HEK293 (cell line): ENCODE measurements at regions not wholly inside any gene's neighbourhood (a gene's known extent, or its start where the extent isn't known, plus 50 kb on each side); places are given as distances from the start of the nearest gene placed in this dataset.

Source experiments
- OSR2 ChIP-seq: fragments of 450-650 bp; formaldehyde crosslinking; IDR thresholded peaks from 2 replicates; pipeline ENCODE4 v1.5.1; 2016; ENCODE audit warnings: missing biosample characterization, missing genetic modification characterization
- OVOL3 ChIP-seq: fragments of 450-650 bp; formaldehyde crosslinking; IDR thresholded peaks from 2 replicates; pipeline ENCODE4 v1.5.1; 2016; ENCODE audit warnings: missing biosample characterization, missing genetic modification characterization
- PRDM1 ChIP-seq: fragments of 450-650 bp; formaldehyde crosslinking; IDR thresholded peaks from 2 replicates; pipeline ENCODE4; 2016; ENCODE audit warnings: missing biosample characterization, missing genetic modification characterization
- SCRT1 ChIP-seq: fragments of 450-650 bp; formaldehyde crosslinking; IDR thresholded peaks from 2 replicates; pipeline ENCODE4 v1.5.1; 2016; ENCODE audit warnings: missing biosample characterization, missing genetic modification characterization, borderline replicate concordance
- ZBTB20 ChIP-seq: fragments of 450-650 bp; formaldehyde crosslinking; IDR thresholded peaks from 2 replicates; pipeline ENCODE4 v1.5.1; 2016; ENCODE audit warnings: missing biosample characterization, missing genetic modification characterization
- ZEB2 ChIP-seq: fragments of 450-650 bp; formaldehyde crosslinking; IDR thresholded peaks from 2 replicates; pipeline ENCODE4 v1.5.1; 2016; ENCODE audit warnings: missing biosample characterization, missing genetic modification characterization
- ZFP3 ChIP-seq: fragments of 450-650 bp; formaldehyde crosslinking; IDR thresholded peaks from 2 replicates; pipeline ENCODE4 v1.5.1; 2016; ENCODE audit warnings: low read depth, missing biosample characterization, missing genetic modification characterization
- ZFP37 ChIP-seq: fragments of 450-650 bp; formaldehyde crosslinking; IDR thresholded peaks from 2 replicates; pipeline ENCODE4 v1.5.1; 2016; ENCODE audit warnings: missing biosample characterization, missing genetic modification characterization
- ZNF10 ChIP-seq: fragments of 450-650 bp; formaldehyde crosslinking; IDR thresholded peaks from 2 replicates; pipeline ENCODE4 v1.5.1; 2017; ENCODE audit warnings: missing biosample characterization, missing genetic modification characterization
- ZNF133 ChIP-seq: fragments of 450-650 bp; formaldehyde crosslinking; IDR thresholded peaks from 2 replicates; pipeline ENCODE4 v1.5.1; 2016; ENCODE audit warnings: missing biosample characterization, missing genetic modification characterization
- ZNF223 ChIP-seq: fragments of 450-650 bp; formaldehyde crosslinking; IDR thresholded peaks from 2 replicates; pipeline ENCODE4 v1.5.1; 2016; ENCODE audit warnings: missing biosample characterization, missing genetic modification characterization
- ZNF292 ChIP-seq: fragments of 450-650 bp; formaldehyde crosslinking; IDR thresholded peaks from 2 replicates; pipeline ENCODE4 v1.5.1; 2016; ENCODE audit warnings: low read depth, missing biosample characterization, missing genetic modification characterization, borderline replicate concordance
- ZNF335 ChIP-seq: fragments of 450-650 bp; formaldehyde crosslinking; conservative IDR thresholded peaks from 2 replicates; pipeline ENCODE4 v1.5.1; 2016; ENCODE audit warnings: missing biosample characterization, missing genetic modification characterization
- ZNF37A ChIP-seq: fragments of 450-650 bp; IDR thresholded peaks from 2 replicates; pipeline ENCODE4 v1.5.1; 2018; ENCODE audit warnings: missing biosample characterization, missing genetic modification characterization
- ZNF423 ChIP-seq: fragments of 450-650 bp; formaldehyde crosslinking; IDR thresholded peaks from 2 replicates; pipeline ENCODE4 v1.5.1; 2016; ENCODE audit warnings: missing biosample characterization, missing genetic modification characterization
- ZNF433 ChIP-seq: fragments of 450-650 bp; formaldehyde crosslinking; IDR thresholded peaks from 2 replicates; pipeline ENCODE4 v1.5.1; 2016; ENCODE audit warnings: missing biosample characterization, missing genetic modification characterization, low read depth
- ZNF521 ChIP-seq: fragments of 450-650 bp; formaldehyde crosslinking; IDR thresholded peaks from 2 replicates; pipeline ENCODE4 v1.5.1; 2017; ENCODE audit warnings: missing biosample characterization, mild to moderate bottlenecking, missing genetic modification characterization
- ZNF549 ChIP-seq: fragments of 450-650 bp; IDR thresholded peaks from 2 replicates; pipeline ENCODE4 v1.5.1; 2018; ENCODE audit warnings: missing biosample characterization, missing genetic modification characterization, mild to moderate bottlenecking, inconsistent platforms, moderate library complexity
- ZNF555 ChIP-seq: fragments of 450-650 bp; formaldehyde crosslinking; conservative IDR thresholded peaks from 2 replicates; pipeline ENCODE4 v1.5.1; 2017; ENCODE audit warnings: missing biosample characterization, mild to moderate bottlenecking, missing genetic modification characterization, inconsistent platforms
- ZNF580 ChIP-seq: fragments of 450-650 bp; formaldehyde crosslinking; IDR thresholded peaks from 2 replicates; pipeline ENCODE4 v1.5.1; 2016; ENCODE audit warnings: missing biosample characterization, missing genetic modification characterization
- ZNF704 ChIP-seq: fragments of 450-650 bp; formaldehyde crosslinking; IDR thresholded peaks from 2 replicates; pipeline ENCODE4 v1.5.1; 2016; ENCODE audit warnings: missing biosample characterization, missing genetic modification characterization
- ZNF791 ChIP-seq: fragments of 450-650 bp; formaldehyde crosslinking; IDR thresholded peaks from 2 replicates; pipeline ENCODE4 v1.5.1; 2016; ENCODE audit warnings: missing biosample characterization, missing genetic modification characterization
- TF ChIP-seq, protein P1 (sequence below): fragments of 450-650 bp; formaldehyde crosslinking; IDR thresholded peaks from 2 replicates; pipeline ENCODE4 v1.5.1; 2016; ENCODE audit warnings: missing biosample characterization, missing genetic modification characterization, borderline replicate concordance
- TF ChIP-seq, protein P2 (sequence below): fragments of 450-650 bp; IDR thresholded peaks from 2 replicates; pipeline ENCODE4 v1.5.1; 2018; ENCODE audit warnings: missing biosample characterization, missing genetic modification characterization
- TF ChIP-seq, protein P3 (sequence below): fragments of 450-650 bp; formaldehyde crosslinking; IDR thresholded peaks from 2 replicates; pipeline ENCODE4 v1.5.1; 2016; ENCODE audit warnings: missing biosample characterization, missing genetic modification characterization
- TF ChIP-seq, protein P4 (sequence below): fragments of 450-650 bp; formaldehyde crosslinking; IDR thresholded peaks from 2 replicates; pipeline ENCODE4 v1.5.1; 2016; ENCODE audit warnings: missing biosample characterization, missing genetic modification characterization, borderline replicate concordance

GRCh38 chr1:228867951-228868730, 132.9 kb downstream of the RHOU start (continued):
- TF ChIP-seq, protein P1, sequence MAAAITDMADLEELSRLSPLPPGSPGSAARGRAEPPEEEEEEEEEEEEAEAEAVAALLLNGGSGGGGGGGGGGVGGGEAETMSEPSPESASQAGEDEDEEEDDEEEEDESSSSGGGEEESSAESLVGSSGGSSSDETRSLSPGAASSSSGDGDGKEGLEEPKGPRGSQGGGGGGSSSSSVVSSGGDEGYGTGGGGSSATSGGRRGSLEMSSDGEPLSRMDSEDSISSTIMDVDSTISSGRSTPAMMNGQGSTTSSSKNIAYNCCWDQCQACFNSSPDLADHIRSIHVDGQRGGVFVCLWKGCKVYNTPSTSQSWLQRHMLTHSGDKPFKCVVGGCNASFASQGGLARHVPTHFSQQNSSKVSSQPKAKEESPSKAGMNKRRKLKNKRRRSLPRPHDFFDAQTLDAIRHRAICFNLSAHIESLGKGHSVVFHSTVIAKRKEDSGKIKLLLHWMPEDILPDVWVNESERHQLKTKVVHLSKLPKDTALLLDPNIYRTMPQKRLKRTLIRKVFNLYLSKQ (tag by site-specific recombination), result no peak
- TF ChIP-seq, protein P2, sequence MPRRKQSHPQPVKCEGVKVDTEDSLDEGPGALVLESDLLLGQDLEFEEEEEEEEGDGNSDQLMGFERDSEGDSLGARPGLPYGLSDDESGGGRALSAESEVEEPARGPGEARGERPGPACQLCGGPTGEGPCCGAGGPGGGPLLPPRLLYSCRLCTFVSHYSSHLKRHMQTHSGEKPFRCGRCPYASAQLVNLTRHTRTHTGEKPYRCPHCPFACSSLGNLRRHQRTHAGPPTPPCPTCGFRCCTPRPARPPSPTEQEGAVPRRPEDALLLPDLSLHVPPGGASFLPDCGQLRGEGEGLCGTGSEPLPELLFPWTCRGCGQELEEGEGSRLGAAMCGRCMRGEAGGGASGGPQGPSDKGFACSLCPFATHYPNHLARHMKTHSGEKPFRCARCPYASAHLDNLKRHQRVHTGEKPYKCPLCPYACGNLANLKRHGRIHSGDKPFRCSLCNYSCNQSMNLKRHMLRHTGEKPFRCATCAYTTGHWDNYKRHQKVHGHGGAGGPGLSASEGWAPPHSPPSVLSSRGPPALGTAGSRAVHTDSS (tag by site-specific recombination), result no peak
- TF ChIP-seq ZBTB20, result peak; percentile 86
- no peak for TF ChIP-seq ZNF549 (tag by site-specific recombination)
- TF ChIP-seq ZNF133 (tag by site-specific recombination), result no peak
- TF ChIP-seq, protein P3, sequence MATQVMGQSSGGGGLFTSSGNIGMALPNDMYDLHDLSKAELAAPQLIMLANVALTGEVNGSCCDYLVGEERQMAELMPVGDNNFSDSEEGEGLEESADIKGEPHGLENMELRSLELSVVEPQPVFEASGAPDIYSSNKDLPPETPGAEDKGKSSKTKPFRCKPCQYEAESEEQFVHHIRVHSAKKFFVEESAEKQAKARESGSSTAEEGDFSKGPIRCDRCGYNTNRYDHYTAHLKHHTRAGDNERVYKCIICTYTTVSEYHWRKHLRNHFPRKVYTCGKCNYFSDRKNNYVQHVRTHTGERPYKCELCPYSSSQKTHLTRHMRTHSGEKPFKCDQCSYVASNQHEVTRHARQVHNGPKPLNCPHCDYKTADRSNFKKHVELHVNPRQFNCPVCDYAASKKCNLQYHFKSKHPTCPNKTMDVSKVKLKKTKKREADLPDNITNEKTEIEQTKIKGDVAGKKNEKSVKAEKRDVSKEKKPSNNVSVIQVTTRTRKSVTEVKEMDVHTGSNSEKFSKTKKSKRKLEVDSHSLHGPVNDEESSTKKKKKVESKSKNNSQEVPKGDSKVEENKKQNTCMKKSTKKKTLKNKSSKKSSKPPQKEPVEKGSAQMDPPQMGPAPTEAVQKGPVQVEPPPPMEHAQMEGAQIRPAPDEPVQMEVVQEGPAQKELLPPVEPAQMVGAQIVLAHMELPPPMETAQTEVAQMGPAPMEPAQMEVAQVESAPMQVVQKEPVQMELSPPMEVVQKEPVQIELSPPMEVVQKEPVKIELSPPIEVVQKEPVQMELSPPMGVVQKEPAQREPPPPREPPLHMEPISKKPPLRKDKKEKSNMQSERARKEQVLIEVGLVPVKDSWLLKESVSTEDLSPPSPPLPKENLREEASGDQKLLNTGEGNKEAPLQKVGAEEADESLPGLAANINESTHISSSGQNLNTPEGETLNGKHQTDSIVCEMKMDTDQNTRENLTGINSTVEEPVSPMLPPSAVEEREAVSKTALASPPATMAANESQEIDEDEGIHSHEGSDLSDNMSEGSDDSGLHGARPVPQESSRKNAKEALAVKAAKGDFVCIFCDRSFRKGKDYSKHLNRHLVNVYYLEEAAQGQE, result 0 out of 2 replicates have a peak, but pooled peaks have one; percentile 12
- no peak for TF ChIP-seq ZFP37 (tag by site-specific recombination)
- no peak for TF ChIP-seq ZFP3
- TF ChIP-seq ZNF555 (tag by site-specific recombination), result no peak
- TF ChIP-seq ZNF791 (tag by site-specific recombination), result no peak
- no peak for TF ChIP-seq ZNF433 (tag by site-specific recombination)
- TF ChIP-seq ZNF37A, result no peak
- no peak for TF ChIP-seq PRDM1 (tag by site-specific recombination)
- TF ChIP-seq SCRT1 (tag by site-specific recombination), result peak; percentile 63; the same call in 1 of the 2 replicates
- no peak for TF ChIP-seq ZNF335 (tag by site-specific recombination)
- TF ChIP-seq ZNF580 (tag by site-specific recombination), result no peak
- no peak for TF ChIP-seq OSR2
- no peak for TF ChIP-seq OVOL3 (tag by site-specific recombination)
- TF ChIP-seq ZNF223 (tag by site-specific recombination), result no peak
- TF ChIP-seq ZEB2 (tag by site-specific recombination), result no peak
- no peak for TF ChIP-seq ZNF423 (tag by site-specific recombination)
- no peak for TF ChIP-seq ZNF292 (tag by site-specific recombination)
- no peak for TF ChIP-seq ZNF521 (tag by site-specific recombination)
- no peak for TF ChIP-seq ZNF10 (tag by site-specific recombination)
- TF ChIP-seq, protein P4, sequence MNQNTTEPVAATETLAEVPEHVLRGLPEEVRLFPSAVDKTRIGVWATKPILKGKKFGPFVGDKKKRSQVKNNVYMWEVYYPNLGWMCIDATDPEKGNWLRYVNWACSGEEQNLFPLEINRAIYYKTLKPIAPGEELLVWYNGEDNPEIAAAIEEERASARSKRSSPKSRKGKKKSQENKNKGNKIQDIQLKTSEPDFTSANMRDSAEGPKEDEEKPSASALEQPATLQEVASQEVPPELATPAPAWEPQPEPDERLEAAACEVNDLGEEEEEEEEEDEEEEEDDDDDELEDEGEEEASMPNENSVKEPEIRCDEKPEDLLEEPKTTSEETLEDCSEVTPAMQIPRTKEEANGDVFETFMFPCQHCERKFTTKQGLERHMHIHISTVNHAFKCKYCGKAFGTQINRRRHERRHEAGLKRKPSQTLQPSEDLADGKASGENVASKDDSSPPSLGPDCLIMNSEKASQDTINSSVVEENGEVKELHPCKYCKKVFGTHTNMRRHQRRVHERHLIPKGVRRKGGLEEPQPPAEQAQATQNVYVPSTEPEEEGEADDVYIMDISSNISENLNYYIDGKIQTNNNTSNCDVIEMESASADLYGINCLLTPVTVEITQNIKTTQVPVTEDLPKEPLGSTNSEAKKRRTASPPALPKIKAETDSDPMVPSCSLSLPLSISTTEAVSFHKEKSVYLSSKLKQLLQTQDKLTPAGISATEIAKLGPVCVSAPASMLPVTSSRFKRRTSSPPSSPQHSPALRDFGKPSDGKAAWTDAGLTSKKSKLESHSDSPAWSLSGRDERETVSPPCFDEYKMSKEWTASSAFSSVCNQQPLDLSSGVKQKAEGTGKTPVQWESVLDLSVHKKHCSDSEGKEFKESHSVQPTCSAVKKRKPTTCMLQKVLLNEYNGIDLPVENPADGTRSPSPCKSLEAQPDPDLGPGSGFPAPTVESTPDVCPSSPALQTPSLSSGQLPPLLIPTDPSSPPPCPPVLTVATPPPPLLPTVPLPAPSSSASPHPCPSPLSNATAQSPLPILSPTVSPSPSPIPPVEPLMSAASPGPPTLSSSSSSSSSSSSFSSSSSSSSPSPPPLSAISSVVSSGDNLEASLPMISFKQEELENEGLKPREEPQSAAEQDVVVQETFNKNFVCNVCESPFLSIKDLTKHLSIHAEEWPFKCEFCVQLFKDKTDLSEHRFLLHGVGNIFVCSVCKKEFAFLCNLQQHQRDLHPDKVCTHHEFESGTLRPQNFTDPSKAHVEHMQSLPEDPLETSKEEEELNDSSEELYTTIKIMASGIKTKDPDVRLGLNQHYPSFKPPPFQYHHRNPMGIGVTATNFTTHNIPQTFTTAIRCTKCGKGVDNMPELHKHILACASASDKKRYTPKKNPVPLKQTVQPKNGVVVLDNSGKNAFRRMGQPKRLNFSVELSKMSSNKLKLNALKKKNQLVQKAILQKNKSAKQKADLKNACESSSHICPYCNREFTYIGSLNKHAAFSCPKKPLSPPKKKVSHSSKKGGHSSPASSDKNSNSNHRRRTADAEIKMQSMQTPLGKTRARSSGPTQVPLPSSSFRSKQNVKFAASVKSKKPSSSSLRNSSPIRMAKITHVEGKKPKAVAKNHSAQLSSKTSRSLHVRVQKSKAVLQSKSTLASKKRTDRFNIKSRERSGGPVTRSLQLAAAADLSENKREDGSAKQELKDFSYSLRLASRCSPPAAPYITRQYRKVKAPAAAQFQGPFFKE (tag by site-specific recombination), result no peak
- TF ChIP-seq ZNF704 (tag by site-specific recombination), result no peak
